ENCODE measurements at regions not wholly inside any gene's neighbourhood (a gene's known extent, or its start where the extent isn't known, plus 50 kb on each side); places are given as distances from the start of the nearest gene placed in this dataset.

DNA sequence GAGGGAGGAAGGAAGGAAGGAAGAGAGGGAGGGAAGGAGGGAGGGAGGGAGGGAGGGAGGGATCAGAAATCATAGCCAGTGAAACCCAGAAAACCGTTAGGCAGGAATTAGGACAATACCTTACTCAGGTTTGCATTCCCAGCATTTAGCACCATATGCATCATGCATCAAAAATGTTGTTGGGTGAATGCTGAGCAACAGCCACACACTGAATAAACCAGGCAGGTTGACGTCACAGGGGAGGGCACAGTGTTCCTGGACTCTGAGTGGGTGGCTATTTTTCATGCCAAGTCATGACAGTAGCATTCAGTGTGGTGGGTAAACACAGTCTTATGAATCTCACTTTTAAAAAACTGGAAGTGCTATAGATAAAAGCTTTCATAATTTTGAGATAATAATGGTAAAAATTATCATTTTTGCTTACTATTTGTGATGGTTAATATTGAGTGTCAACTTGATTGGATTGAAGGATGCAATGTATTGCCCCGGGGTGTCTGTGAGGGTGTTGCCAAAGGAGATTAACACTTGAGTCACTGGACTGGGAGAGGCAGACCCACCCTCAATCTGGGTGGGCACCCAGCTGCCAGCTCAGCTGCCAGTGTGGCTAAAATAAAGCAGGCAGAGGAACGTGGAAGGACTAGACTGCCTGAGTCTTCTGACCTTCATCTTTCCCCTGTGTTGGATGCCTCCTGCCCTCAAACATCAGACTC is 199.1 kb upstream of the PRKCQ start:
- Histone ChIP-seq H3K36me3 (replicated peaks in 1 of 2; ENCODE audit: control insufficient read depth in 2 of 2, insufficient read depth in 2 of 2, low read length in 2 of 2) (no peaks in the 10 kb centered on the region), H3K4me3 (ENCODE audit: low read length in 2 of 2) (no peak overlapping the region), H3K4me2 (ENCODE audit: insufficient read depth, low read length, poor library complexity, severe bottlenecking) (no peak overlapping the region), H2BK15ac (ENCODE audit: low read length) (no peak overlapping the region), H4K91ac (ENCODE audit: low read depth, low read length, poor library complexity) (no peak overlapping the region), H2AK5ac (ENCODE audit: low read depth, low read length) (no peak overlapping the region), H3K27me3 (ENCODE audit: control insufficient read depth in 3 of 3, insufficient read depth in 3 of 3, low read depth in 1 of 3, low read length in 3 of 3) (no peaks in the 10 kb centered on the region), H3K23ac (ENCODE audit: low read depth, low read length, poor library complexity) (no peak overlapping the region), H3K18ac (ENCODE audit: low read length) (no peak overlapping the region), H3K9me3 (replicated peaks in 1 of 2; ENCODE audit: control insufficient read depth in 2 of 2, insufficient read depth in 1 of 2, low read depth in 1 of 2, low read length in 2 of 2) (no peaks in the 10 kb centered on the region), H2AFZ (ENCODE audit: low read length) (no peak overlapping the region), H4K8ac (ENCODE audit: low read depth, low read length) (no peak overlapping the region), H2BK12ac (ENCODE audit: low read length) (no peak overlapping the region), H3K4ac (ENCODE audit: low read length) (no peak overlapping the region), H3K79me1 (ENCODE audit: low read depth, low read length) (no peaks in the 10 kb centered on the region), H3K14ac (ENCODE audit: low read length) (no peak overlapping the region), H3K4me1 (ENCODE audit: control insufficient read depth in 2 of 2, insufficient read depth in 1 of 2, low read depth in 1 of 2, low read length in 2 of 2) (peaks cover 0 to 8% of the 10 kb centered on the region in 2 donors), H3K27ac (replicated peaks; ENCODE audit: low read length) (no peak overlapping the region), H3K9ac (ENCODE audit: low read depth, low read length, poor library complexity) (no peak overlapping the region), H2BK120ac (ENCODE audit: low read depth, low read length) (no peak overlapping the region), H2BK5ac (ENCODE audit: low read length) (no peak overlapping the region)
- WGBS, 2 donors (ENCODE audit: extremely low coverage in 2 of 2, insufficient read length in 2 of 2, insufficient replicate concordance in 1 of 2), result no CpG with 5 or more reads among the region's 4 CpGs
- no peak for DNase-seq (ENCODE audit: low spot score)

DNA sequence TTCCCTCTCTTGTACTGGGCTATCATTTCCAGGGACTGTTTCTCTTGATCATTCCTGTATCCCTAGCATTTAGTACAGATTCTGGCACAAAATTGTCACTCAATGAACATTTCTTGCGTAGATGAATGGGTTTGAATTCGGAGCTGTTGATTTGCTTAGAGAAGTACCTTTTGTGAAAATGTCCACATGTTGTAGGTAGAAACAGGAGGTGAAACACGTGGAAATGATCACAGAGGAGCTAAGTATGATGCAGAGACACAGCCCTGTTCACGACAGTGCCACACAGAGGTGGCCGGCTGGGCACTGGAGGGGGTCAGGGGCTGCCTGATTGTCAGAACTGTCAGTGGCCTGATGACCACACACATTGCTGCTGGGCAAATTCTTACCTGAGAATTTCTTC is 196.1 kb upstream of the PRKCQ start:
- no peak overlapping the region for H2BK15ac ChIP-seq (ENCODE audit: low read length)
- H3K14ac ChIP-seq (ENCODE audit: low read length), result no peak overlapping the region
- no peaks in the 10 kb centered on the region for H3K36me3 ChIP-seq (replicated peaks in 1 of 2; ENCODE audit: control insufficient read depth in 2 of 2, insufficient read depth in 2 of 2, low read length in 2 of 2)
- H2AFZ ChIP-seq (ENCODE audit: low read length), result no peak overlapping the region
- no peaks in the 10 kb centered on the region for H3K27me3 ChIP-seq (ENCODE audit: control insufficient read depth in 3 of 3, insufficient read depth in 3 of 3, low read depth in 1 of 3, low read length in 3 of 3)
- no peak overlapping the region for H3K4me3 ChIP-seq (ENCODE audit: low read length in 2 of 2)
- H3K9ac ChIP-seq (ENCODE audit: low read depth, low read length, poor library complexity), result no peak overlapping the region
- no peak overlapping the region for H3K27ac ChIP-seq (replicated peaks; ENCODE audit: low read length)
- H3K4ac ChIP-seq (ENCODE audit: low read length), result no peak overlapping the region
- no peak overlapping the region for H2BK5ac ChIP-seq (ENCODE audit: low read length)
- no peak overlapping the region for H3K18ac ChIP-seq (ENCODE audit: low read length)
- WGBS, 2 donors (ENCODE audit: extremely low coverage in 2 of 2, insufficient read length in 2 of 2, insufficient replicate concordance in 1 of 2), result no CpG with 5 or more reads among the region's 5 CpGs
- H3K9me3 ChIP-seq (replicated peaks in 1 of 2; ENCODE audit: control insufficient read depth in 2 of 2, insufficient read depth in 1 of 2, low read depth in 1 of 2, low read length in 2 of 2), result no peaks in the 10 kb centered on the region
- no peak overlapping the region for H2AK5ac ChIP-seq (ENCODE audit: low read depth, low read length)
- no peaks in the 10 kb centered on the region for H3K79me1 ChIP-seq (ENCODE audit: low read depth, low read length)
- no peak overlapping the region for H4K8ac ChIP-seq (ENCODE audit: low read depth, low read length)
- H4K91ac ChIP-seq (ENCODE audit: low read depth, low read length, poor library complexity), result no peak overlapping the region
- H2BK12ac ChIP-seq (ENCODE audit: low read length), result no peak overlapping the region
- no peak overlapping the region for H3K4me2 ChIP-seq (ENCODE audit: insufficient read depth, low read length, poor library complexity, severe bottlenecking)
- H3K23ac ChIP-seq (ENCODE audit: low read depth, low read length, poor library complexity), result no peak overlapping the region
- no peaks in the 10 kb centered on the region for H3K4me1 ChIP-seq (ENCODE audit: control insufficient read depth in 2 of 2, insufficient read depth in 1 of 2, low read depth in 1 of 2, low read length in 2 of 2)
- no peak for DNase-seq (ENCODE audit: low spot score)
- H2BK120ac ChIP-seq (ENCODE audit: low read depth, low read length), result no peak overlapping the region

DNA sequence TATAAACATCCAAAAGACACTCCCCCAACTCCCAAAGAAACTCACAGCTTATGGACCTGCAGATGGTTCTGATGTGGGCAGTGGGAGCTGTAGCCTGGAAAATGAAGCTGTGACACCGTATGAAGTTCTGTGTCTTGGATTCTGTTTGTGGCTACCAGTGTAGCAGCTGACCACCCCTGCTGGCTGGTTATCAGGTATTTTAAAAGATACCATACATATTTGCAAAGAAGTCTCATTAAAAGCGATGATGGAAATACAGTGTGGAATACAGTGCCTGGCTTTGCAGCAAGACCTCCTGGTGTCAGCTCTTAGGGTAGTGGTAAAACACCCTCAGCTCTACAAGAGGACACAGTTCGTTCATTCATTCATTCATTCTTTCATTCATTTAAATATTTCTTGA is 194.3 kb upstream of the PRKCQ start:
- H2BK12ac ChIP-seq (ENCODE audit: low read length), result no peak overlapping the region
- H3K23ac ChIP-seq (ENCODE audit: low read depth, low read length, poor library complexity), result no peak overlapping the region
- no peaks in the 10 kb centered on the region for H3K36me3 ChIP-seq (replicated peaks in 1 of 2; ENCODE audit: control insufficient read depth in 2 of 2, insufficient read depth in 2 of 2, low read length in 2 of 2)
- no peak overlapping the region for H3K4ac ChIP-seq (ENCODE audit: low read length)
- no peak overlapping the region for H2AFZ ChIP-seq (ENCODE audit: low read length)
- H3K27me3 ChIP-seq (ENCODE audit: control insufficient read depth in 3 of 3, insufficient read depth in 3 of 3, low read depth in 1 of 3, low read length in 3 of 3), result peaks cover 0 to 2% (median 0%) of the 10 kb centered on the region in 3 experiments
- no peak for DNase-seq (ENCODE audit: low spot score)
- H2BK15ac ChIP-seq (ENCODE audit: low read length), result no peak overlapping the region
- H3K9ac ChIP-seq (ENCODE audit: low read depth, low read length, poor library complexity), result no peak overlapping the region
- no peak overlapping the region for H4K8ac ChIP-seq (ENCODE audit: low read depth, low read length)
- H3K9me3 ChIP-seq (replicated peaks in 1 of 2; ENCODE audit: control insufficient read depth in 2 of 2, insufficient read depth in 1 of 2, low read depth in 1 of 2, low read length in 2 of 2), result peaks cover 0 to 1% of the 10 kb centered on the region in 2 donors
- H3K4me3 ChIP-seq (ENCODE audit: low read length in 2 of 2), result no peak overlapping the region
- no peak overlapping the region for H3K27ac ChIP-seq (replicated peaks; ENCODE audit: low read length)
- no peak overlapping the region for H2BK120ac ChIP-seq (ENCODE audit: low read depth, low read length)
- H3K14ac ChIP-seq (ENCODE audit: low read length), result no peak overlapping the region
- H3K18ac ChIP-seq (ENCODE audit: low read length), result no peak overlapping the region
- no peak overlapping the region for H3K4me2 ChIP-seq (ENCODE audit: insufficient read depth, low read length, poor library complexity, severe bottlenecking)
- no peak overlapping the region for H2BK5ac ChIP-seq (ENCODE audit: low read length)
- peaks cover 0 to 2% of the 10 kb centered on the region in 2 donors for H3K4me1 ChIP-seq (ENCODE audit: control insufficient read depth in 2 of 2, insufficient read depth in 1 of 2, low read depth in 1 of 2, low read length in 2 of 2)
- no peak overlapping the region for H2AK5ac ChIP-seq (ENCODE audit: low read depth, low read length)
- H3K79me1 ChIP-seq (ENCODE audit: low read depth, low read length), result no peaks in the 10 kb centered on the region
- no CpG with 5 or more reads among the region's 3 CpGs for WGBS, 2 donors (ENCODE audit: extremely low coverage in 2 of 2, insufficient read length in 2 of 2, insufficient replicate concordance in 1 of 2)
- H4K91ac ChIP-seq (ENCODE audit: low read depth, low read length, poor library complexity), result no peak overlapping the region

DNA sequence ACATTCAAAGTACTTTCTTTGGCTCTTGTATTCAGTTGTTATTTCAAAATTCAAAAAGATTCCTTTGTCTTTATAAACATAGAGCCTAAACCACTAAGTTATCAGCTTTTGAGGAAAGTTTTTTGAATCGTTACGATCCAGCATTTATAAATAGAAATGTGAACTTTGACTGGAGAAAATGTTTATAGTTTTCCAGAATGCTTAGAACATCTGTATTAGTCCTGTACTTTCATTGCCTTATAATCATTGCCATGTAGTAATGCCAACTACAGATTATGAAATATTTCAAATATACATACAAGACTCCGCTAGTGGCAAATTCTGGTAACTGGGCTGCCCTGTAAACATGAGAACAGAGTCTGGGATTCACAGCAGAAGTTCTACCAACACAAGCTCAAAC is 191.3 kb upstream of the PRKCQ start:
- H2BK5ac ChIP-seq (ENCODE audit: low read length), result no peak overlapping the region
- no peaks in the 10 kb centered on the region for H3K36me3 ChIP-seq (replicated peaks in 1 of 2; ENCODE audit: control insufficient read depth in 2 of 2, insufficient read depth in 2 of 2, low read length in 2 of 2)
- H2BK12ac ChIP-seq (ENCODE audit: low read length), result no peak overlapping the region
- H4K8ac ChIP-seq (ENCODE audit: low read depth, low read length), result no peak overlapping the region
- no peaks in the 10 kb centered on the region for H3K79me1 ChIP-seq (ENCODE audit: low read depth, low read length)
- no peak overlapping the region for H2AK5ac ChIP-seq (ENCODE audit: low read depth, low read length)
- H3K4ac ChIP-seq (ENCODE audit: low read length), result no peak overlapping the region
- no peak overlapping the region for H3K4me3 ChIP-seq (ENCODE audit: low read length in 2 of 2)
- H3K4me1 ChIP-seq (ENCODE audit: control insufficient read depth in 2 of 2, insufficient read depth in 1 of 2, low read depth in 1 of 2, low read length in 2 of 2), result peaks cover 0 to 2% of the 10 kb centered on the region in 2 donors
- no peak overlapping the region for H3K18ac ChIP-seq (ENCODE audit: low read length)
- H2BK15ac ChIP-seq (ENCODE audit: low read length), result no peak overlapping the region
- H4K91ac ChIP-seq (ENCODE audit: low read depth, low read length, poor library complexity), result no peak overlapping the region
- H3K23ac ChIP-seq (ENCODE audit: low read depth, low read length, poor library complexity), result no peak overlapping the region
- no peak overlapping the region for H3K9ac ChIP-seq (ENCODE audit: low read depth, low read length, poor library complexity)
- DNase-seq (ENCODE audit: low spot score), result no peak
- WGBS, 2 donors (ENCODE audit: extremely low coverage in 2 of 2, insufficient read length in 2 of 2, insufficient replicate concordance in 1 of 2), result no CpG with 5 or more reads among the region's 3 CpGs
- H3K27me3 ChIP-seq (ENCODE audit: control insufficient read depth in 3 of 3, insufficient read depth in 3 of 3, low read depth in 1 of 3, low read length in 3 of 3), result peaks cover 0 to 2% (median 0%) of the 10 kb centered on the region in 3 experiments
- H3K4me2 ChIP-seq (ENCODE audit: insufficient read depth, low read length, poor library complexity, severe bottlenecking), result no peak overlapping the region
- H3K9me3 ChIP-seq (replicated peaks in 1 of 2; ENCODE audit: control insufficient read depth in 2 of 2, insufficient read depth in 1 of 2, low read depth in 1 of 2, low read length in 2 of 2), result peaks cover 0 to 1% of the 10 kb centered on the region in 2 donors
- no peak overlapping the region for H2AFZ ChIP-seq (ENCODE audit: low read length)
- H3K27ac ChIP-seq (replicated peaks; ENCODE audit: low read length), result no peak overlapping the region
- H3K14ac ChIP-seq (ENCODE audit: low read length), result no peak overlapping the region
- H2BK120ac ChIP-seq (ENCODE audit: low read depth, low read length), result no peak overlapping the region

Measured in neuronal stem cell (in vitro differentiated cells).